GM18858 (cell line): ENCODE measurements at regions not wholly inside any gene's neighbourhood (a gene's known extent, or its start where the extent isn't known, plus 50 kb on each side); places are given as distances from the start of the nearest gene placed in this dataset.
"Not testable (repeated sequence)": the region's sequence is repeated elsewhere in the genome, so short reads cannot be mapped to it uniquely, and the experiment has no call there.

ENCODE experiments used
- ATAC-seq: cut with Tn5 transposase; IDR thresholded peaks from one replicate; pipeline ENCODE4 v1.9.1; 2021; ENCODE audit not compliant: unreplicated experiment

DNA sequence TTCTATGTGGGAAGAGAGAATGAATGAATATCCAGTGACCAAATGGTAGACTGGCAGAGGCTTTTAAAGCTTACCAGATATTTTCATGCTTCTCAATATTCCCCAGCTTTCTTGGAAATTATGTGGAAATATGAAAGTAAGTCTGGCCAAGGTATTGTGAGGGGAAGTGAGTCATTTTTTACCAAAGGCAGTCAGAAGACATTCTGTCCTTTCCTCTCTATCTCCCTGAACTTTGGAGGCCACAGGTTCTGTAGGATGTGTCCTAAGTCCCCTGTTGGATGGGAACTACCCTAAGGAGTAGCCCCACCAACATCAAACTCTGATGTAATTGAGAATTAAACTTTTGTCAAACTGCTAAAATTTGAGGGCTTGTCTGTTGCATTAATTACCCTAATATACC is 593.8 kb upstream of the NRSN1 start:
- ATAC-seq: no peak

- ATAC-seq: no peak
Measured at GRCh38 chr6:23533311-23533710, 592.7 kb upstream of the NRSN1 start.

- ATAC-seq: no peak
Measured at GRCh38 chr6:23533944-23534343, 592.1 kb upstream of the NRSN1 start.

GRCh38 chr6:23534351-23534750 is 591.7 kb upstream of the NRSN1 start:
- ATAC-seq: no peak

DNA sequence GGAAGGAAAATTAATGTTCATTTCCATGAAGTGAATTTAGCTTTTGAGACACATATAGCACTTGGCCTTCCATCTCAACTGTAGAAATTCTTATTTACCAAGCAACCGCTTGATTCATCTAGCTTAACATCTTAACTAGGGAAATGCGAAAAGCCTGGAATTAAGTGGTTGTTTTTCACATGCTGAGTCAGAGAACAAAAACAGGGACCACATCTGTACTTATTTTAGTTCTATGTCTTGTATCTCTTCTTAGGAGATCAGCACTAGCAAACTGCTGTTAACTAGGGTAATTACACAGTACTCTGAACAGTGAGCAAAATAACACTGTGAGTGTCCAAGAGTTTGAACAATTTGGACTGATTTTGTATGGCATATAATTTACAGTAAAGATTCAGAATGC is 590.9 kb upstream of the NRSN1 start:
- ATAC-seq: no peak

- no peak for ATAC-seq
Measured at GRCh38 chr6:23537828-23538227, 588.2 kb upstream of the NRSN1 start.

DNA sequence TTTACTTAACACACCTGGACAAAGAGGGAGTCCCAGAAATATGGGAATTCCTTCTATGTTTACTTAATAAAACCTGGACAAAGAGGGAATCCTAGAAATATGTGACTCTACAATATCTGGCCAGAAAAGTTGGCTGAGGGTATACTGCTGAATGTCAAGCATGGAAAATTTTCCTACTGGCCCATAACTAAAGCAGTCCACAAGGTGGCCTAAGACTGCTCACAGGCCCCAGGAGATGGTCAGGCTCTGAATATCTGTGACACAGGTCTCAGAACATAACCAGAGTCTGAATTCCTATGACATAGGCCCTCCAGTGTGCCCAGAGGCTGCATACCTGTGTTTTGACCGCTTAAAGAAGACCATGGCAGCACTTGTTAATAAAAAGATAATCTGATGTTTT is 578.2 kb upstream of the NRSN1 start:
- ATAC-seq: no peak

DNA sequence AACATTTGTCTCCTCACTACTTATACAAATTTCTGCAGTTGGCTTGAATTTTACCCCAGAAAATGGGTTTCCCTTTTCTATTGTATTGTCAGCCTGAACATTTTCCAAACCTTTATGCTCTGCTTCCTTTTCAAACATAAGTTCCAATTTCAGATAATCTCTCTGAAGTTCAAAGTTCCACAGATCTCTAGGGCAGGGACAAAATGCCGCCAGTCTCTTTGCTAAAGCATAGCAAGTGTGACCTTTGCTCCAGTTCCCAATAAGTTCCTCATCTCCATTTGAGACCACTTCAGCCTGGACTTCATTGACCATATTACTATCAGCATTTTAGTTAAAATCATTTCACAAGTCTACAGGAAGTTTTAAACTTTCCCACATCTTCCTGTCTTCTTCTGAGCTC is 571.1 kb upstream of the NRSN1 start:
- not testable (repeated sequence) for ATAC-seq

DNA sequence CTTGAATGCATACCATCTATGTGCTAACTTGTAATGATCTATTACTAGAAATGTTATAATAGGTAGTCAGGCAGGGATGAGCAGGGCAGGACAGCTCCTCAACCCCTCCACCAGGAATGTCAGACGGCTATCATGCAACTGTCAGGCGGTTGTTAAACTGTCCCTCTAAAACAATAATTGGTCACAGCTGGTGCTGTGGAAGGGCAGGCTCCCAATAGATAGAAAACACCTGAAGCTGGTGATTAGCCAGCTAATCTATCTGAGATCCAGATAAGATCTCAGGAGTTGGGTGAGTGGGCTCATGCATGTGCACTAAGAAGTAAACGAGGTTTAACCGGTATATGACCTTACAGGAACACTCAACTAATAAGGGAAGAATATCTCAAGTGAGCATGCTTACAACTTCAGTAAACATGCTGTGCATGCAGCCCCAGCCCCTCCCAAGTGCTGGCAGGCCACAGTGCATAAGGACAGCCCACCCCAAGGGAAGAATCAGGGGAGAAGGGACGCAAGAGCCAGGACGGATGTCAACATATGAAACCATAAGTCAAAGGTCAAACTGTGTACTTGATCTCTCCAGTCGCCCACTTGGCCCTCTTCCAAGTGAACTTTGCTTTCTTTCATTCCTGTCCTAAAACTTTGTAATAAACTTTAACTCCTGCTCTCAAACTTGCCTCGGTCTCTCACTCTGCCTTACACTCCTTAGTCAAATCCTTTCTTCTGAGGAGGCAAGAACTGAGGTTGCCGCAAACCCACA is 566.2 kb upstream of the NRSN1 start:
- no peak for ATAC-seq

DNA sequence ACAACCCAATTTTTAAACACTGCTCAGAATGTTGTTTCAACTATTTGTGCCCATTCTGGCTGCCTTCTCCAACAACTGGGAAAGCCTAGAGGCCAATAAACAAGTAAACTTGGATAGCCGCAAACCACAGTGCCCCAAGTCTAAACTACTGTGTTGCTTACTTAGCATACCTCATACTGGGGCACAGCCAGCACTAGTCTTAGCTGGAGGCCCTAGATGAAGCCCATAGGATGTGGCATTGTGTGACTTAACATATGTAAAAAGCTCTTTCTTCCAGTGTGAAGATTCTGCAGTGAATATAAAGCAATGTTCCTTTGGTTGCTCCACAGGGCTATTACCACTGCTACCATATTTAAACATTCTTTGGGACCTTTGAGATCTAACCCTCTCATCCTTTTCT is 564.3 kb upstream of the NRSN1 start:
- no peak for ATAC-seq

- ATAC-seq: no peak
Measured at GRCh38 chr6:23562554-23562953, 563.5 kb upstream of the NRSN1 start.

DNA sequence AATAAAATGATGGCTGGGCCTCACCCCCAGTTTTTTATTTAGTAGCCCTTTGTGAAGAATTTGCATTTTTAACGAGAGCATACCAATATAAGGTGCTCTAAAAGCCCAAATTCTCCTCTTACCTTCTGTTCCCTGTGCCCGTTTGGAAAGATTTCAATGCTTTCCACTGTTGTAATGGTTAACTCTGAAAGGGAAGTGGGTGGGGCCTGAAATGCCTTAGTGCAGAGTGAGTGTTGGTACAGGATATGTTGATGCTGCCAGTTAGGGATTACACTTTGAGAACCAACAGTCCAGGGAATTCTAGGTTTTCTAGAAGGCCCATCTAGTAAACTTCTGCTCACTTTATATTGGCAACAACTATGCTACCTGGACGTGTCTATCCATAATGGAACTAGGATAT is 562.7 kb upstream of the NRSN1 start:
- no peak for ATAC-seq

- no peak for ATAC-seq
Measured at GRCh38 chr6:23566418-23566817, 559.6 kb upstream of the NRSN1 start.

DNA sequence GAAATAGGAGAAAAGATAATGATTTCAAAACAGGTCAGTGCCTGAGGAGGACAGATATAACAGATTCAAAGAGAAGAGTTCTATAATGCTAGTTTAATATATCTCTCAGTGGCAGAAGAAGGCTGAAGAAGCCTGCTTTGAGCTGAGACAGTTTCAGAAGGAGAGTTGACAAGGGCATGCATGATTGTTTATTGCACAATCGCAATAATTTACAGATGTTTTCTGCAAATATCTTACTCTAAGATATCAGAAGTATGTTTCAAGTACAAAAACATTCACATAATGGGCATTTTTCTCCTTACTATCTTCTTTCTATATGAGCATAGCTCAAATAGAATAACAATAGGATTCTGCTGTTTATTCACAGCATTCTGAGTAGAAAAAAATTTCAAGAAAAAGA is 557.7 kb upstream of the NRSN1 start:
- ATAC-seq: no peak

GRCh38 chr6:23584134-23584763 is 541.8 kb upstream of the NRSN1 start:
- ATAC-seq: no peak

DNA sequence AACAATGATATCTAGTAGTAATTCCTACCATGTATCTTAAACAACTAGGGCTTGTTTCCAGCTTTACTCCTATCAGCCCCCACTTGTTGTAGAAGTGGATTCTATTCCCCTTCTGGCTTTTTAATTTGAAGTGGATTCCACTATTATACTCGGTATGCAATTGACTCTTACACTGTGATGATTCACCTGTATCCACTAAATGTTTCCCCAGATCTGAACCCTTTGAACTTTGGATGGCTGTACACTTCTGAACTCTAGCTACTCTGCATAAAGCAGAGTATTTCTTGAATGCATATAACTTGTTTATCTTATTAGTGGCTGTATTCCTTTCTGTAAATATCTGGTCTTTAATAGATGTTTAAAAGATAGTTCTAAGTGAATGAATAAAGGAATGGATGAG is 538.4 kb upstream of the NRSN1 start:
- no peak for ATAC-seq

GRCh38 chr6:23589811-23590210 is 536.2 kb upstream of the NRSN1 start:
- ATAC-seq: no peak

DNA sequence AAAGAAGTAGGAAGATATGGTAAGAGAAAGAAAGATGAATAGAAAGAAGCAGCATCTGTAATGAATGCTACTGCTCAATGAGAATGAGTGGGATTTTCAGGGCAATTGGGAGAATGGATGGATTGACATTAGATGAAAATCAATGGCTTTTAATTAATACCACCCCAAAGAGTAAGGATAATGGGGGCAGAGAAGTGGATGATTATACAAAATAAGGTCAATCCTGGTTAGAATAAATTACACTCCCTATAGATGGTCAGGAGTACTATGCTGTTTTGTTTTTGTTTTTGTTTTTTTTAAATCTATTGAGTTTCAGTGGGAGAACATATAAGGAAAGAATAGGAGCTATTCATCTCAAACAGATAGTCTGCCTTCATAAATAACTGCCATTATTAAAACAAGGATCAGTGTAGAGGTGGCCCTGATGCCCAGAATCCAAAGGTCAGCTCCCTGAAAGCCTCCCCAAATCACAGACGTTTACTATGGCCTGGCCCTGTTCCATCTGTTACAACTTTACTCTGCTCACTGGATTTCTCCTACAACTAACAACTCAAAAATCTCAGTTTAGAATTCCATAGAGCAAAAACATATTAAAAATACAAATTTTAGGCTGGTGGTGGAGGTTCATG is 535.4 kb upstream of the NRSN1 start:
- no peak for ATAC-seq

GRCh38 chr6:23591761-23592160 is 534.3 kb upstream of the NRSN1 start:
- ATAC-seq: no peak

GRCh38 chr6:23600118-23600517 is 525.9 kb upstream of the NRSN1 start:
- no peak for ATAC-seq

- ATAC-seq: no peak
Measured at GRCh38 chr6:23601811-23602345, 524.1 kb upstream of the NRSN1 start.

GRCh38 chr6:23608931-23609435 is 517.0 kb upstream of the NRSN1 start:
- ATAC-seq: no peak
